ENCODE measurements at regions not wholly inside any gene's neighbourhood (a gene's known extent, or its start where the extent isn't known, plus 50 kb on each side); places are given as distances from the start of the nearest gene placed in this dataset.

DNA sequence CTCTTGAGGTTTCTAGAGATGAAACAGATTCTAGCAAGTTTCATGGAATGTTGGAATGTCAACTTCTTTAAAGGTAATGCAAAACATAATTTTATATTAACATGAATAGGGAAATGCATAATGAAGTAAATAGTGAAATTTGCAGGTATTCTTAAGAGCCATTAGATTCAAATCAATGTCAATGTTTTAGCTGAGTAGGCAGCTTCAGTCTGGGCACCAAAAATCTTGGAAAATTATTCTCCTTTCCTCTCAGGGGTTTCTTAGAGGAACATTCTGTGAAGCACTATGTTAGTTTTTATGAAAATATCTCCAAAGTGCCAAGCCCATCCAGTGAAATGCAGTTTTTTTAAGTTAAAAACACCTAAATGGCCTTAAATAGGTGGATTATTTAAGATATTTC, 300.8 kb downstream of the PAX1 start:
- H3K36me3 Mint-ChIP-seq (ENCODE audit: insufficient read depth in 1 of 3, low read depth in 3 of 3), result peaks cover 5 to 19% (median 9%) of the 10 kb centered on the region in 3 experiments
- no peak overlapping the region for H3K14ac ChIP-seq (ENCODE audit: insufficient read depth, low read length)
- no peak overlapping the region for H4K8ac ChIP-seq (replicated peaks; ENCODE audit: insufficient read length, low read depth, low read length)
- H3K9me3 Mint-ChIP-seq, result peaks cover 19 to 22% of the 10 kb centered on the region in 2 experiments
- no peak overlapping the region for H3K18ac ChIP-seq (ENCODE audit: insufficient read length, low read depth, low read length)
- TF ChIP-seq, protein P1, sequence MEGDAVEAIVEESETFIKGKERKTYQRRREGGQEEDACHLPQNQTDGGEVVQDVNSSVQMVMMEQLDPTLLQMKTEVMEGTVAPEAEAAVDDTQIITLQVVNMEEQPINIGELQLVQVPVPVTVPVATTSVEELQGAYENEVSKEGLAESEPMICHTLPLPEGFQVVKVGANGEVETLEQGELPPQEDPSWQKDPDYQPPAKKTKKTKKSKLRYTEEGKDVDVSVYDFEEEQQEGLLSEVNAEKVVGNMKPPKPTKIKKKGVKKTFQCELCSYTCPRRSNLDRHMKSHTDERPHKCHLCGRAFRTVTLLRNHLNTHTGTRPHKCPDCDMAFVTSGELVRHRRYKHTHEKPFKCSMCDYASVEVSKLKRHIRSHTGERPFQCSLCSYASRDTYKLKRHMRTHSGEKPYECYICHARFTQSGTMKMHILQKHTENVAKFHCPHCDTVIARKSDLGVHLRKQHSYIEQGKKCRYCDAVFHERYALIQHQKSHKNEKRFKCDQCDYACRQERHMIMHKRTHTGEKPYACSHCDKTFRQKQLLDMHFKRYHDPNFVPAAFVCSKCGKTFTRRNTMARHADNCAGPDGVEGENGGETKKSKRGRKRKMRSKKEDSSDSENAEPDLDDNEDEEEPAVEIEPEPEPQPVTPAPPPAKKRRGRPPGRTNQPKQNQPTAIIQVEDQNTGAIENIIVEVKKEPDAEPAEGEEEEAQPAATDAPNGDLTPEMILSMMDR (conservative IDR thresholded peaks at IDR 0.05), result no peak
- no peak overlapping the region for H2AK5ac ChIP-seq (ENCODE audit: insufficient read length, low read length)
- no peaks in the 10 kb centered on the region for H3K27me3 ChIP-seq (ENCODE audit: insufficient read depth, low read length)
- H3K79me1 ChIP-seq (ENCODE audit: insufficient read depth, low read depth, low read length, poor library complexity, severe bottlenecking), result no peaks in the 10 kb centered on the region
- H3K56ac ChIP-seq (ENCODE audit: insufficient read length, low read depth, low read length), result no peak overlapping the region
- H3K9ac ChIP-seq (ENCODE audit: extremely low read depth, insufficient read length, low read length), result no peak overlapping the region
- H2AFZ ChIP-seq (ENCODE audit: low read length), result no peak overlapping the region
- no peaks in the 10 kb centered on the region for H3K9me3 ChIP-seq (ENCODE audit: control insufficient read depth, low read depth, low read length)
- peaks cover 2% of the 10 kb centered on the region; the same call in 1 of the 2 replicates for H3K27me3 Mint-ChIP-seq (ENCODE audit: low read depth)
- H3K4me2 ChIP-seq (ENCODE audit: insufficient read depth, insufficient read length, low read length), result no peak overlapping the region
- no peak overlapping the region for H3K27ac ChIP-seq (ENCODE audit: insufficient read length, low read depth, low read length)
- H3T11ph ChIP-seq (ENCODE audit: low read length), result no peak overlapping the region
- H3K4ac ChIP-seq (ENCODE audit: low read depth, low read length), result no peak overlapping the region
- no peak overlapping the region for H2BK5ac ChIP-seq (ENCODE audit: insufficient read length, low read length)
- DNase-seq, result no peak
- H2BK12ac ChIP-seq (ENCODE audit: insufficient read length, low read depth, low read length), result no peak overlapping the region
- H3K4me3 Mint-ChIP-seq, result no peak overlapping the region
- no peaks in the 10 kb centered on the region for H3K23me2 ChIP-seq (ENCODE audit: insufficient read length, low read depth, low read length, poor library complexity, severe bottlenecking)
- H4K91ac ChIP-seq (ENCODE audit: insufficient read length, low read depth, low read length), result no peak overlapping the region
- H2BK15ac ChIP-seq (ENCODE audit: low read depth, low read length), result no peak overlapping the region
- H3K4me1 ChIP-seq (ENCODE audit: insufficient read depth, low read length), result no peaks in the 10 kb centered on the region
- no peaks in the 10 kb centered on the region for H3K79me2 ChIP-seq (ENCODE audit: insufficient read depth, low read length)
- no peak overlapping the region for H3K23ac ChIP-seq (ENCODE audit: insufficient read length, low read depth, low read length)
- no peaks in the 10 kb centered on the region for H4K20me1 ChIP-seq (ENCODE audit: control insufficient read depth, insufficient read depth, insufficient read length)
- no peak overlapping the region for H3K27ac Mint-ChIP-seq
- H3K4me1 Mint-ChIP-seq, result no peaks in the 10 kb centered on the region
- H2BK20ac ChIP-seq (ENCODE audit: low read depth, low read length, poor library complexity, severe bottlenecking), result no peak overlapping the region
- no peak overlapping the region for H2BK120ac ChIP-seq (ENCODE audit: low read depth, low read length, poor library complexity, severe bottlenecking)
- H4K5ac ChIP-seq (ENCODE audit: insufficient read length, low read depth, low read length), result no peak overlapping the region

All from H9 (cell line).